Coronary artery (tissue), 2 donors: ENCODE measurements at regions not wholly inside any gene's neighbourhood (a gene's known extent, or its start where the extent isn't known, plus 50 kb on each side); places are given as distances from the start of the nearest gene placed in this dataset.

Source experiments
- DNase-seq: peaks from one replicate; pipeline ENCODE4 v3.0.0-alpha.2; 2017; ENCODE audit warnings: low spot score
- H3K27ac ChIP-seq, 2 donors: fragments of 200-600 bp; sonication (generic); one replicate each; pipeline ENCODE4 v1.5.1; 2016 to 2019
- H3K4me3 ChIP-seq: fragments of 200-600 bp; sonication (generic); 2 replicates; pipeline ENCODE4 v1.5.1; 2016; ENCODE audit warnings: mild to moderate bottlenecking, moderate library complexity
- CTCF ChIP-seq: fragments of 200-600 bp; sonication (generic); IDR thresholded peaks from one replicate; pipeline ENCODE4 v1.5.1; 2019; ENCODE audit warnings: antibody characterized with exemption

GRCh38 chr10:75305675-75306074, 69.9 kb upstream of the COMTD1 start:
- no peak overlapping the region for H3K4me3 ChIP-seq
- DNase-seq, result no peak
- no peak for TF ChIP-seq CTCF
- H3K27ac ChIP-seq, result no peak overlapping the region

GRCh38 chr10:75304741-75305390, 69.1 kb upstream of the COMTD1 start:
- no peak for DNase-seq
- H3K4me3 ChIP-seq, result no peak overlapping the region
- H3K27ac ChIP-seq, result no peak overlapping the region
- TF ChIP-seq CTCF, result no peak

GRCh38 chr10:75304313-75304712, 68.6 kb upstream of the COMTD1 start:
- TF ChIP-seq CTCF, result no peak
- no peak overlapping the region for H3K4me3 ChIP-seq
- no peak overlapping the region for H3K27ac ChIP-seq
- no peak for DNase-seq

- Histone ChIP-seq H3K4me3 (no peak overlapping the region), H3K27ac (no peak overlapping the region)
- no peak for TF ChIP-seq CTCF
- no peak for DNase-seq
These were observed 67.5 kb upstream of the COMTD1 start for GRCh38 chr10:75303045-75303777.

- H3K27ac ChIP-seq, result no peak overlapping the region
- H3K4me3 ChIP-seq, result no peak overlapping the region
- DNase-seq, result no peak
- TF ChIP-seq CTCF, result no peak
These were observed 66.3 kb upstream of the COMTD1 start for GRCh38 chr10:75302029-75302428.

- Histone ChIP-seq H3K27ac (no peak overlapping the region), H3K4me3 (no peak overlapping the region)
- TF ChIP-seq CTCF, result no peak
These were observed 61.4 kb upstream of the COMTD1 start for GRCh38 chr10:75297021-75297599.

More at GRCh38 chr10:75297021-75297599, 61.4 kb upstream of the COMTD1 start:
- no peak for DNase-seq
